ENCODE measurements at regions not wholly inside any gene's neighbourhood (a gene's known extent, or its start where the extent isn't known, plus 50 kb on each side); places are given as distances from the start of the nearest gene placed in this dataset.

- H2BK12ac ChIP-seq (ENCODE audit: low read length in 2 of 2) = no peak overlapping the region
- H4K91ac ChIP-seq (ENCODE audit: low read length) = no peak overlapping the region
- H4K8ac ChIP-seq (ENCODE audit: low read length) = no peak overlapping the region
- H3K4me3 ChIP-seq (ENCODE audit: insufficient read depth in 1 of 2, low read depth in 1 of 2, low read length in 2 of 2) = no peak overlapping the region
- no peak overlapping the region for H3K9ac ChIP-seq (ENCODE audit: low read length)
- no peak overlapping the region for H3K14ac ChIP-seq (ENCODE audit: low read length in 2 of 2)
- no peak overlapping the region for H2BK5ac ChIP-seq (ENCODE audit: low read depth, low read length, poor library complexity, severe bottlenecking)
- peaks cover 6% of the 10 kb centered on the region for H3K9me3 ChIP-seq (ENCODE audit: control insufficient read depth, low read length)
- H2BK15ac ChIP-seq (ENCODE audit: low read depth, poor library complexity, severe bottlenecking) = no peak overlapping the region
- 100% methylated on average over 1 of the region's 1 CpG for WGBS
- no peak overlapping the region for H2AFZ ChIP-seq (ENCODE audit: low read depth, low read length)
- H3K4ac ChIP-seq (ENCODE audit: low read depth in 1 of 2, low read length in 2 of 2) = no peak overlapping the region
- peaks cover 14% of the 10 kb centered on the region for H3K4me1 ChIP-seq (ENCODE audit: control insufficient read depth, insufficient read depth, low read depth, low read length)
- DNase-seq = no peak
- H2AK5ac ChIP-seq (ENCODE audit: low read length, severe bottlenecking) = no peak overlapping the region
- no peak overlapping the region for H3K4me2 ChIP-seq (ENCODE audit: low read length, poor library complexity, severe bottlenecking)
- H3K36me3 ChIP-seq (ENCODE audit: control insufficient read depth in 1 of 2, insufficient read depth in 2 of 2, low read depth in 1 of 2, low read length in 2 of 2) = peaks cover 0 to 3% of the 10 kb centered on the region in 2 experiments
- no peak overlapping the region for H3K18ac ChIP-seq (ENCODE audit: low read depth in 1 of 2, low read length in 2 of 2)
- no peaks in the 10 kb centered on the region for H3K79me1 ChIP-seq (replicated peaks; ENCODE audit: low read length, poor library complexity, severe bottlenecking)
- no peaks in the 10 kb centered on the region for H3K27me3 ChIP-seq (ENCODE audit: control insufficient read depth in 1 of 2, insufficient read depth in 1 of 2, low read length in 2 of 2)
- H2BK120ac ChIP-seq (ENCODE audit: low read depth, low read length) = no peak overlapping the region
- H3K23ac ChIP-seq (ENCODE audit: low read length in 2 of 2) = no peak overlapping the region
- H3K27ac ChIP-seq (ENCODE audit: low read length, poor library complexity, severe bottlenecking) = no peak overlapping the region
Observed at GRCh38 chr11:130779267-130779666, 137.0 kb downstream of the SNX19 start.

- Histone ChIP-seq H2AK5ac (ENCODE audit: low read length, severe bottlenecking) (peak overlapping the region; percentile 23), H2BK5ac (ENCODE audit: low read depth, low read length, poor library complexity, severe bottlenecking) (no peak overlapping the region), H3K79me1 (replicated peaks; ENCODE audit: low read length, poor library complexity, severe bottlenecking) (no peaks in the 10 kb centered on the region), H2BK120ac (ENCODE audit: low read depth, low read length) (no peak overlapping the region), H3K18ac (ENCODE audit: low read depth in 1 of 2, low read length in 2 of 2) (no peak overlapping the region), H3K9ac (ENCODE audit: low read length) (no peak overlapping the region), H3K23ac (ENCODE audit: low read length in 2 of 2) (no peak overlapping the region), H4K91ac (ENCODE audit: low read length) (peak overlapping the region; percentile 25), H3K4ac (ENCODE audit: low read depth in 1 of 2, low read length in 2 of 2) (peak overlapping the region in 1 of 2 experiments; percentile 38), H3K4me1 (ENCODE audit: control insufficient read depth, insufficient read depth, low read depth, low read length) (peaks cover 12% of the 10 kb centered on the region), H3K27ac (ENCODE audit: low read length, poor library complexity, severe bottlenecking) (no peak overlapping the region), H2BK15ac (ENCODE audit: low read depth, poor library complexity, severe bottlenecking) (peak overlapping the region; percentile 26), H3K27me3 (ENCODE audit: control insufficient read depth in 1 of 2, insufficient read depth in 1 of 2, low read length in 2 of 2) (no peaks in the 10 kb centered on the region), H4K8ac (ENCODE audit: low read length) (peak overlapping the region; percentile 38), H3K14ac (ENCODE audit: low read length in 2 of 2) (no peak overlapping the region), H3K4me3 (ENCODE audit: insufficient read depth in 1 of 2, low read depth in 1 of 2, low read length in 2 of 2) (no peak overlapping the region), H3K4me2 (ENCODE audit: low read length, poor library complexity, severe bottlenecking) (no peak overlapping the region), H2BK12ac (ENCODE audit: low read length in 2 of 2) (no peak overlapping the region), H2AFZ (ENCODE audit: low read depth, low read length) (no peak overlapping the region), H3K9me3 (ENCODE audit: control insufficient read depth, low read length) (peaks cover 6% of the 10 kb centered on the region), H3K36me3 (ENCODE audit: control insufficient read depth in 1 of 2, insufficient read depth in 2 of 2, low read depth in 1 of 2, low read length in 2 of 2) (peaks cover 0 to 3% of the 10 kb centered on the region in 2 experiments)
- whole genome bisulfite sequencing = 90% methylated on average over 5 of the region's 5 CpGs
- DNase-seq = no peak
Observed at GRCh38 chr11:130779943-130780342, 136.3 kb downstream of the SNX19 start.

GRCh38 chr11:130780437-130780836 lies 135.8 kb downstream of the SNX19 start:
- Histone ChIP-seq H2BK5ac (ENCODE audit: low read depth, low read length, poor library complexity, severe bottlenecking) (no peak overlapping the region), H2AK5ac (ENCODE audit: low read length, severe bottlenecking) (peak overlapping the region; percentile 79), H3K23ac (ENCODE audit: low read length in 2 of 2) (no peak overlapping the region), H3K4me1 (ENCODE audit: control insufficient read depth, insufficient read depth, low read depth, low read length) (peaks cover 11% of the 10 kb centered on the region), H3K9me3 (ENCODE audit: control insufficient read depth, low read length) (peaks cover 6% of the 10 kb centered on the region), H2BK15ac (ENCODE audit: low read depth, poor library complexity, severe bottlenecking) (no peak overlapping the region), H3K4me3 (ENCODE audit: insufficient read depth in 1 of 2, low read depth in 1 of 2, low read length in 2 of 2) (no peak overlapping the region), H3K79me1 (replicated peaks; ENCODE audit: low read length, poor library complexity, severe bottlenecking) (no peaks in the 10 kb centered on the region), H2BK120ac (ENCODE audit: low read depth, low read length) (no peak overlapping the region), H4K8ac (ENCODE audit: low read length) (no peak overlapping the region), H3K18ac (ENCODE audit: low read depth in 1 of 2, low read length in 2 of 2) (no peak overlapping the region), H3K27ac (ENCODE audit: low read length, poor library complexity, severe bottlenecking) (no peak overlapping the region), H4K91ac (ENCODE audit: low read length) (no peak overlapping the region), H3K36me3 (ENCODE audit: control insufficient read depth in 1 of 2, insufficient read depth in 2 of 2, low read depth in 1 of 2, low read length in 2 of 2) (peaks cover 0 to 3% of the 10 kb centered on the region in 2 experiments), H2AFZ (ENCODE audit: low read depth, low read length) (no peak overlapping the region), H3K14ac (ENCODE audit: low read length in 2 of 2) (no peak overlapping the region), H3K9ac (ENCODE audit: low read length) (no peak overlapping the region), H3K27me3 (ENCODE audit: control insufficient read depth in 1 of 2, insufficient read depth in 1 of 2, low read length in 2 of 2) (no peaks in the 10 kb centered on the region), H3K4ac (ENCODE audit: low read depth in 1 of 2, low read length in 2 of 2) (no peak overlapping the region), H2BK12ac (ENCODE audit: low read length in 2 of 2) (no peak overlapping the region), H3K4me2 (ENCODE audit: low read length, poor library complexity, severe bottlenecking) (no peak overlapping the region)
- WGBS = 91% methylated on average over 4 of the region's 4 CpGs
- DNase-seq = no peak

- H2BK15ac ChIP-seq (ENCODE audit: low read depth, poor library complexity, severe bottlenecking) = no peak overlapping the region
- 29% methylated on average over 2 of the region's 2 CpGs for WGBS
- H4K91ac ChIP-seq (ENCODE audit: low read length) = no peak overlapping the region
Observed at GRCh38 chr11:130781931-130782330, 134.3 kb downstream of the SNX19 start.

More at GRCh38 chr11:130781931-130782330, 134.3 kb downstream of the SNX19 start:
- H3K79me1 ChIP-seq (replicated peaks; ENCODE audit: low read length, poor library complexity, severe bottlenecking) = no peaks in the 10 kb centered on the region
- H4K8ac ChIP-seq (ENCODE audit: low read length) = no peak overlapping the region
- no peak overlapping the region for H2BK120ac ChIP-seq (ENCODE audit: low read depth, low read length)
- no peak overlapping the region for H2BK12ac ChIP-seq (ENCODE audit: low read length in 2 of 2)
- peak overlapping the region; percentile 48 for H2BK5ac ChIP-seq (ENCODE audit: low read depth, low read length, poor library complexity, severe bottlenecking)
- H3K36me3 ChIP-seq (ENCODE audit: control insufficient read depth in 1 of 2, insufficient read depth in 2 of 2, low read depth in 1 of 2, low read length in 2 of 2) = peaks cover 0 to 3% of the 10 kb centered on the region in 2 experiments
- H2AK5ac ChIP-seq (ENCODE audit: low read length, severe bottlenecking) = no peak overlapping the region
- no peak overlapping the region for H3K4ac ChIP-seq (ENCODE audit: low read depth in 1 of 2, low read length in 2 of 2)
- no peak overlapping the region for H2AFZ ChIP-seq (ENCODE audit: low read depth, low read length)
- H3K27ac ChIP-seq (ENCODE audit: low read length, poor library complexity, severe bottlenecking) = peak overlapping the region; percentile 91
- DNase-seq = peak; percentile 87
- no peak overlapping the region for H3K14ac ChIP-seq (ENCODE audit: low read length in 2 of 2)
- H3K4me2 ChIP-seq (ENCODE audit: low read length, poor library complexity, severe bottlenecking) = no peak overlapping the region
- H3K4me3 ChIP-seq (ENCODE audit: insufficient read depth in 1 of 2, low read depth in 1 of 2, low read length in 2 of 2) = peak overlapping the region in 1 of 2 experiments; percentile 58
- peak overlapping the region; percentile 73 for H3K9ac ChIP-seq (ENCODE audit: low read length)
- peaks cover 6% of the 10 kb centered on the region for H3K9me3 ChIP-seq (ENCODE audit: control insufficient read depth, low read length)
- no peak overlapping the region for H3K23ac ChIP-seq (ENCODE audit: low read length in 2 of 2)
- H3K4me1 ChIP-seq (ENCODE audit: control insufficient read depth, insufficient read depth, low read depth, low read length) = peaks cover 15% of the 10 kb centered on the region
- no peaks in the 10 kb centered on the region for H3K27me3 ChIP-seq (ENCODE audit: control insufficient read depth in 1 of 2, insufficient read depth in 1 of 2, low read length in 2 of 2)
- no peak overlapping the region for H3K18ac ChIP-seq (ENCODE audit: low read depth in 1 of 2, low read length in 2 of 2)
